NCI-H1105 (cell line): ENCODE measurements at regions not wholly inside any gene's neighbourhood (a gene's known extent, or its start where the extent isn't known, plus 50 kb on each side); places are given as distances from the start of the nearest gene placed in this dataset.

Source experiments
- DNase-seq: peaks from one replicate; lab custom pipeline; 2025; lab: John Stamatoyannopoulos, UW

GRCh38 chr10:83250396-83250795 is 888.9 kb upstream of the GHITM start:
- no peak for DNase-seq

GRCh38 chr10:83252169-83252568 is 887.1 kb upstream of the GHITM start:
- DNase-seq = no peak

DNA sequence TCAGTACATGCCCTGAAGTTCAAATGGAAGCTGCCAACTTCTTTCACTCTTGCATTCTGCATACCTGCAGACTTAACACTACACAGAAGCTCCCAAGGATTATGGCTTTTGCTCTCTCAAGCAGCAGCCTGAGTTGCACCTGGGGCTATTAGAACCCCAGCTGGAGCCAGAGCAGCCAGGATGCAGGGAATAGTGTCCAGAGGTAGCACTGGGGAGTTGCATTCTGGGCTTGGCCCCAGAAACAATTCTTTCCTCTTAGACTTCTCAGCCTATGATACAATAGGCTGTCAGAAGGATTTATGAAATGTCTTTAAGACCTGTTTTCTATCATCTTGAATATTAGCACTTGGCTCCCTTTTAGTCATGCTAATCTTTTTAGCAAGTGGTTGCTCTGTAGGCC is 886.7 kb upstream of the GHITM start:
- DNase-seq = no peak

DNA sequence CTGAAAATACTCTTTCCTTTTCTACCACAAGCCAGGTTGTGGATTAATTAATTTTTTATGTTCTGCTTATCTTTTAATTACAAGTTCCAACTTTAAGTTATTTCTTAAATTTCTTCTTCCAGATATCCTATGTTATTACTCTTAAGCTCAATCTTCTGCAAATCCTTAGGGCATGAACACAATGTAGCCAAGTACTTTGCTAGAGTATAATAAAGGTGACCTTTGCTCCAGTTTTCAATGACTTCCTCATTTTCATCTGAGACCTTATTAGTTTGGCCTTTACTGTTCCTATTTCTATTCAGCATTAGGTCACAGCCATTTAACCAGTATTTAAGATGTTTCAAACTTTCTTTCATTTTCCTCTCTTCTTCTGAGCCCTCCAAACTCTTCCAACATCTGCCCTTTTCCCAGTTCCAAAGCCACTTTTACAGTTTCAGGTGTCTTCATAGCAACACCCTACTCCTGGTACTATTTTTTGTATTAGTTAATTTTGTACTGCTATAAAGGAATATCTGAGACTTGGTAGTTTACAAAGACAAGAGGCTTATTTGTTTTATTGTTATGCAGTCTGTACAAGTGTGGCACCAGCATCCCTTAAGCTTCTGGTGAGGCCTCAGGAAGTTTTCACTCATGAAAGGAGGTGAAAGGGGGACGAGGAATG is 886.2 kb upstream of the GHITM start:
- no peak for DNase-seq

- DNase-seq = no peak
Observed at GRCh38 chr10:83254698-83255097, 884.6 kb upstream of the GHITM start.

- DNase-seq = no peak
Observed at GRCh38 chr10:83262434-83262833, 876.9 kb upstream of the GHITM start.

- DNase-seq = no peak
Observed at GRCh38 chr10:83272666-83273434, 866.5 kb upstream of the GHITM start.

GRCh38 chr10:83274088-83274487 is 865.2 kb upstream of the GHITM start:
- DNase-seq = no peak

GRCh38 chr10:83276971-83277370 is 862.3 kb upstream of the GHITM start:
- no peak for DNase-seq

DNA sequence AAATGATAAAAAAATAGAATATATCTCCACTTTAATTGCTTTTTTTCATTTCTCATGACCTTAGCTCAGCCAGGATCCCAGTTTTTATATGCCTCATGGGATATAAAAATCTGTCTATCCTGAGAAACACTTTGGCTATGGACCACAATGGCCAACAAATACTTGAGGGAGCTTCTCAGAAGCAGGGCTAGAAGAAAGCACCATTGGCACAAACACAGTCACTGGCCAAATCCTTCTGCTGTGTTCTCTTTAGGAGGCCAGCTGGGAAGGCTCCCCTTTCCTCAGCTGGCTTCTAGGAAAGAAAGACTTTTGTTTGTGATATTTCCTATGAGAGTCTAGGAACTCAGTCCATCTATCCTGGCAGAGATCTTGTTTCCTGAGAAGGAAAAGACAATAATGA is 856.2 kb upstream of the GHITM start:
- no peak for DNase-seq

DNA sequence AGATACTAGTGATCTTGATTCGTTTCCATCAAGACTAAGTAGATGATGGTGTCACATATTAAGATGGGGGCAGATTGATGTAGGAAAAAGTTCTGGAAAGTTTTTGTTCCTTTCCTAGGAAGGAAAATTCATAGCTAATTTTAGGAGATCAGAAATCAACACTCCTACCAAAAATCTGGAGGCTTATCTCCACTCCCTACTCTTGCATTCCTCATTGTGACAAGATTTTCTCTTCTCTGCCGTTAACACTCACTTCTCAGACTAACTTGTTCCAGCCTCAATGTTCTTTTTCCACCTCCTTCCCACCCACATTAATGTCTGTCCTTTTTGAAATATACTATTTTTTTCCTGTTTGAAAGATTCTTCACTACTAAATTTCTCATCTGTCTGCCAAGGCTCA is 851.9 kb upstream of the GHITM start:
- no peak for DNase-seq

DNA sequence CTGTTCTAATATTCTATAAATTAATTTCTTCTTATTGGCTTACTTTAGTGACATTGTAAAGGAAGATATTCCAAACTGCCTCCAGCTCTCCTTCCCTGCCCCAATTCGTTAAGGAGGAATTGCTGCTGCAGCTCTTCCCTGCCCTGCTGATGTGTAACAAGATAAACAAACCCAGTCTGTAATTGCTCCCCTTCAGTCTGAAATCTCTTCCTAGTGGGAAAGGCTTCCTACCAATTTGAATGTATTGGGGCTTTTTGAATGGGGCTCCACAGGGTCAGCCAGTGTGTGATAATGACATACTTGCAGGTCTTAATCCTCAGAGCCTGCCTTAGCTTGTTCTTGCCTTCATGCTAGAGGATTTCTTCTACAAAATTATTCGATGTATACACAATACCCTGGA is 849.9 kb upstream of the GHITM start:
- DNase-seq = no peak

GRCh38 chr10:83289948-83290347 is 849.4 kb upstream of the GHITM start:
- no peak for DNase-seq

DNA sequence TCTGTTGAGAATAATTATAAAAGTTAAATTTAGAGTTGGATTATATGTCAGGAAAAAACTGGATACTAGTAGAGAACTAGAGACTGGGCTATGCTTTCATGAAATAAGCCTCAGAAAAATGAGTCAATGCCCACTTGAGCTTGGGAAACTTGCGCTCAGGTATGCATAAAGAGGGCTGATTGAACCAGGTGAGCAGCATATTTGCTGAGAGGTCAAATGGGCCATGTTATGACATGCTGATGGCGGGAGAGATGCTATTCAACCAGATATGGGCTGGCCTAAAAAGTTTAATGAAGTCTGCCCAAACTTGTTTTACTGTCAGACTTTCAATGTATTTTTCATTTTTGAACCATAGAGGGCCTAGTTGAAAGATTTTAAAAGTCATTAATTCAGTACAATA is 837.6 kb upstream of the GHITM start:
- DNase-seq = no peak

- DNase-seq = no peak
Observed at GRCh38 chr10:83302623-83303022, 836.7 kb upstream of the GHITM start.

GRCh38 chr10:83310688-83311087 is 828.6 kb upstream of the GHITM start:
- no peak for DNase-seq

DNA sequence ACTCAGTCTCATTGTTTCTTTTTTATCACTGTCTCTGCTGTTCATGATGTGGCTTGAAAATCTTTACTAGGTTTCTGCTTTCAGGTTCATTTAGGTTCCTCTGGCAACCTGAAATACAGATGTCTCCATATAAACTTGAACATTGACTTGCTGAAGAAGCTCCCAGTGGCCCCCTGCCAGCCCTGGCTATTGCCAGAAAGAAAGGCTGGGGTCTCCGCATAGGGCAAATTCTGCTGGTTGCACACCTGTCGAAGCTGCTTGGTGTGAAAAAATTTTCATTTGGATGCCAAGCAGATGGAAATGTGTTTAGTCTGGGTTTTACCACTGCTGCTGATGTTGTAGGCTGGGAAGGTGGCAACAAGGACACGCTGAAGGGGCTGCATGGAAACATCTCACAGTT is 826.7 kb upstream of the GHITM start:
- no peak for DNase-seq

GRCh38 chr10:83332690-83333089 is 806.6 kb upstream of the GHITM start:
- no peak for DNase-seq

DNA sequence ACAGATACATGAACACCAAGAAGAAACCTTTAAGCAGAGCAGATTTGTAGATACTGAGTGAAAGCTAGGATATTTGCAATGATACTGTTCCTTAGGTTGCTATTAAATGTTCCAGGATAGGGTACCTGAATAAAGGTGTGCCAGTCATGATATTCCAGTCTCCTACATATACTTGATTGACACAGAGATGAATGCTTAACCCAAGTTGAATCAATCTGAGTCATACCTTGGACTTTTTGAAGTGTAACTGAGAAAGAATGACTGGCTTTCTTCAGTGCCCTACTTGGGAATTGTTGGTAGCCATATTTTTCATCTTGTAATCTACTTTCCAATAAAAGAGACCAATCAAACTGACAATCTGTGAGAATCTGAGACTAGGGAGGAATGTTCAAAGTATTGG is 805.7 kb upstream of the GHITM start:
- no peak for DNase-seq

DNA sequence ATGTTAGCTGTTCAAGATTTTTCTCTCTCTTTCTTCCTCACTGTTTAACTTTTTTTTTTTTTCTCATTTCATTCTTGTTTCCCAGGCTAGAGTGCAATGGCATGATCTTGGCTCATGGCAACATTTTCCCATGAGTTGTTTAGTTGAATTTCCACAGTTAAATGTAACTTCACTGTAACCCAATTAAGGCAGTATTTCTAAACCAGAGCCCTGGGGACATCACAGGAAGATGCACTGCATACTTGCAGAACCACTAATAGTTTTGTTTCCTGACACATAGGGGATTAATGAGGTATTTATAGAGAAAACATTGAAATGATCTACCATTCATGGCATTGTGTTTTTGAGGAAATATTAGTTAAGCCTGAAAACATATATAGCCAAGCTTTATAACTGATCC is 795.6 kb upstream of the GHITM start:
- no peak for DNase-seq

DNA sequence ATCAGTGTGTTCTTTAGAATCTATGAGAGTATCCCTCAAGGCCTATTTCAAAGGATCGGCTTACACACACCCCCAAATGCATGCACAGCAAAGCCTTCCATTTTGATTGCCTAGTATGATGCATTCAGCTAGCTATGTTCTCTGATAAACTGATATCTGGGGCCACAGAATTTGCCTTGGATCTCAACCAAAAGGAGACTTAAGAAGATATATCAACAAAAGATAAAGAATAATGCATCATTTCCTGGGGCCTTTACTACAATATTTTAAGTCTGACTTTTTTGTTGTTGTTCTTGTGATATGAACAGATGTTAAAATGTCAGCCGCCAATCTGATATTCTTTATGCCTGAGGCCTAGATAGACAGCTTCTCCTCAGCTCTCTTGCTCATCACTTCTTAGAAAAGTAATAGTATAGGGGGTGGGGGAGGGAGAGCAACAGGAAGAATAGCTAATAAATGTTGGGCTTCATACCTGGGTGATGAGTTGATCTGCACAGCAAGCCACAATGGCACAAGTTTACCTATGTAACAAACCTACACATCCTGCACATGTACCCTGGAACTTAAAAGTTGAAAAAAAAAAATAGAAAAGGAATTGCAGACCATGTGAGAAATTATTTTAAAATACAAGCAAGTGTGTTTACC is 792.9 kb upstream of the GHITM start:
- no peak for DNase-seq

- DNase-seq = no peak
Observed at GRCh38 chr10:83352588-83352987, 786.7 kb upstream of the GHITM start.

GRCh38 chr10:83354456-83354855 is 784.9 kb upstream of the GHITM start:
- DNase-seq = no peak
